Fibroblast of lung (primary cell): ENCODE measurements at regions not wholly inside any gene's neighbourhood (a gene's known extent, or its start where the extent isn't known, plus 50 kb on each side); places are given as distances from the start of the nearest gene placed in this dataset.

Experiments
- CTCF ChIP-seq, 2 donors: IDR thresholded peaks in 1 of 2; conservative IDR thresholded peaks in 1 of 2; 1 replicate in 1 of 2; 2 replicates in 1 of 2; pipeline ENCODE4 v1.5.1; 2011 to 2012; ENCODE audit warnings: low read length in 2 of 2, control low read depth in 1 of 2, inconsistent platforms in 1 of 2, low read depth in 1 of 2, mild to moderate bottlenecking in 1 of 2
- EZH2 ChIP-seq: IDR thresholded peaks from 2 replicates; pipeline ENCODE4 v1.5.1; 2012; ENCODE audit warnings: low read length, control low read depth, mild to moderate bottlenecking; ENCODE audit errors: missing control alignments

- TF ChIP-seq CTCF (conservative IDR thresholded peaks at IDR 0.05 in 1 of 2, IDR thresholded peaks at IDR 0.05 in 1 of 2; ENCODE audit: low read depth in 1 of 2, low read length in 2 of 2) = no peak
- TF ChIP-seq EZH2 = no peak
Observed at GRCh38 chr14:37858733-37859132, 263.3 kb downstream of the TTC6 start.
